Prostate gland (tissue), 2 donors: ENCODE measurements at regions not wholly inside any gene's neighbourhood (a gene's known extent, or its start where the extent isn't known, plus 50 kb on each side); places are given as distances from the start of the nearest gene placed in this dataset.

ENCODE experiments used
- POLR2A ChIP-seq: fragments of 450-650 bp; IDR thresholded peaks from one replicate; pipeline ENCODE4 v1.6.1; 2016; ENCODE audit warnings: antibody characterized with exemption, mild to moderate bottlenecking
- TF ChIP-seq, protein P1 (sequence below), 4 experiments: fragments of 200-600 bp in 2 of 4; fragments of 450-650 bp in 2 of 4; sonication (generic) in 2 of 4; IDR thresholded peaks; 1 replicate in 3 of 4; 2 replicates in 1 of 4; pipeline ENCODE4 v1.5.1; 2016 to 2019; ENCODE audit warnings: antibody characterized with exemption in 4 of 4, mild to moderate bottlenecking in 2 of 4, moderate library complexity in 2 of 4

DNA sequence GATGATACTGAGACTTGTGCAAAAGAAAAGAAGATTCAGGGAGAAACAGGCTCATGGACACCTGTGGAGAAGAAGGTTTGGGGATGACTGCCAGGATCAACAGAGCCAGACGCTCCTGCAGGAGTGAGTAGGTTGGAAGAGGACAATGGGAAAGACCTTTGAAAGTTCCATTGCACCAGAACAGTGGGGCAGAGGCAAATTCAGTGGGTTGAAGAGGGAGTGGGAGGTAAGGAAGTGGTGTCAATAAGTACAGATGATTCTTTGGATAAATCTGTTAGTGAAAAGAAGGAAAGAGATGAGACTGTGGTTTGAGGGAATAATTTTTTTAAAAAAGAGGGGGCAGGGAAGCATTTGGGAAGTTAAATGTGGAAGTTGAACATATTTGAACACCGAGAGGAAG, 212.8 kb downstream of the SOX9 start:
- TF ChIP-seq, protein P1, sequence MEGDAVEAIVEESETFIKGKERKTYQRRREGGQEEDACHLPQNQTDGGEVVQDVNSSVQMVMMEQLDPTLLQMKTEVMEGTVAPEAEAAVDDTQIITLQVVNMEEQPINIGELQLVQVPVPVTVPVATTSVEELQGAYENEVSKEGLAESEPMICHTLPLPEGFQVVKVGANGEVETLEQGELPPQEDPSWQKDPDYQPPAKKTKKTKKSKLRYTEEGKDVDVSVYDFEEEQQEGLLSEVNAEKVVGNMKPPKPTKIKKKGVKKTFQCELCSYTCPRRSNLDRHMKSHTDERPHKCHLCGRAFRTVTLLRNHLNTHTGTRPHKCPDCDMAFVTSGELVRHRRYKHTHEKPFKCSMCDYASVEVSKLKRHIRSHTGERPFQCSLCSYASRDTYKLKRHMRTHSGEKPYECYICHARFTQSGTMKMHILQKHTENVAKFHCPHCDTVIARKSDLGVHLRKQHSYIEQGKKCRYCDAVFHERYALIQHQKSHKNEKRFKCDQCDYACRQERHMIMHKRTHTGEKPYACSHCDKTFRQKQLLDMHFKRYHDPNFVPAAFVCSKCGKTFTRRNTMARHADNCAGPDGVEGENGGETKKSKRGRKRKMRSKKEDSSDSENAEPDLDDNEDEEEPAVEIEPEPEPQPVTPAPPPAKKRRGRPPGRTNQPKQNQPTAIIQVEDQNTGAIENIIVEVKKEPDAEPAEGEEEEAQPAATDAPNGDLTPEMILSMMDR (IDR thresholded peaks at IDR 0.05) = no peak
- no peak for TF ChIP-seq POLR2A
